SK-N-DZ (cell line): ENCODE measurements at regions not wholly inside any gene's neighbourhood (a gene's known extent, or its start where the extent isn't known, plus 50 kb on each side); places are given as distances from the start of the nearest gene placed in this dataset.
A peak's percentile ranks its signal among the peaks of the same experiment; 100 is the strongest.
"Not testable (repeated sequence)": the region's sequence is repeated elsewhere in the genome, so short reads cannot be mapped to it uniquely, and the experiment has no call there.

Source experiments
- DNase-seq: peaks from one replicate; pipeline ENCODE4 v3.0.0-alpha.2; 2015; ENCODE audit warnings: low spot score

DNA sequence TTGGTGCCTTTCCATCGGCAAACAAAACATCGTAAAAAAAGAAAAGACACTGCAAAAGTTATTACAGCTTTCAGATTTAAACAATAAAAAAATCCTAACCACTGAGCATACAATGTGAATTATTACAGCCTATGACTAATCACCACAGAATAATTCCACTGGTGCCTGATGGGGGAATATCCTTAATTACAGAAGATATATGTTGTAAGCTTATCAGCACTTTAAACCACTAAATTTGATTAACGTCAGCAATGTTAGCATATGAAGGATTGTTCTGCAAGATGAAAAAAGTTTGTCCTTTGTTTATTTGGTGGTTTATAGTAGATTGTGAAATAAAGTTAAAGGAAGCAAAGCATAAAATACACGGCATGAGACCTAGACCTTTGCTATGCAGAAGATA is 210.2 kb upstream of the ADAMTS3 start:
- DNase-seq = no peak

GRCh38 chr4:72777436-72777835 is 208.4 kb upstream of the ADAMTS3 start:
- DNase-seq = no peak

GRCh38 chr4:72770708-72771107 is 201.7 kb upstream of the ADAMTS3 start:
- DNase-seq = no peak

- no peak for DNase-seq
These were observed 199.3 kb upstream of the ADAMTS3 start for GRCh38 chr4:72768364-72768763.

GRCh38 chr4:72767618-72768302 is 198.7 kb upstream of the ADAMTS3 start:
- no peak for DNase-seq

- not testable (repeated sequence) for DNase-seq
These were observed 196.8 kb upstream of the ADAMTS3 start for GRCh38 chr4:72765788-72766187.

GRCh38 chr4:72761368-72762038 is 192.5 kb upstream of the ADAMTS3 start:
- no peak for DNase-seq

- DNase-seq = not testable (repeated sequence)
These were observed 184.4 kb upstream of the ADAMTS3 start for GRCh38 chr4:72753414-72753813.

DNA sequence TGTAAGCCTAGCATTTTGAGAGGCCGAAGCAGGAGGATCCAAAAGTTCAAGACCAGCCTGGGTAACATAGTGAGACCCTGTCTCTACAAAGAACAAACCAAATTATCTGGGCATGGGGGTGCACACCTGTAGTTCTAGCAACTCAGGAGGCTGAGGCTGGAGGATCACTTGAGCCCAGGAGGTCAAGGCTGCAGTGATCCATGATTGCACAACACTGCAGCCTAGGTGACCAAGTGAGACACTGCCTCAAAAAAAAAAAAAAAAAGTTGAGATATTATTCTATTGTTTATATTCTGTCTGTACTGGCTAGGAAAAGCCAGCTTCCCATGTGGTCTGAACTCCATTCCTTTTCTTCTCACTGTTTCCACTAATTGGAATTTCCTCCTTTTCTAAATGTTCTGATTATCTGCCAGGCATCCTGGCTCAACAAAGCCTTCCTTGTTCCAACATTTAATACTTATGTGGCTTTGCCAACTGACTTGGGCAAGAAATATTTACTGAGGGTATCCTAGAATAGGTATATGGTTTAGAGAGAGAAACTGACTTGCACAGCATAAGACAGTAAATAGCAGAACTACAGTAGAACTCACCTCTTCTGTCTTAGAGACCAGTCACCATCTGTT is 175.2 kb upstream of the ADAMTS3 start:
- DNase-seq = no peak

DNA sequence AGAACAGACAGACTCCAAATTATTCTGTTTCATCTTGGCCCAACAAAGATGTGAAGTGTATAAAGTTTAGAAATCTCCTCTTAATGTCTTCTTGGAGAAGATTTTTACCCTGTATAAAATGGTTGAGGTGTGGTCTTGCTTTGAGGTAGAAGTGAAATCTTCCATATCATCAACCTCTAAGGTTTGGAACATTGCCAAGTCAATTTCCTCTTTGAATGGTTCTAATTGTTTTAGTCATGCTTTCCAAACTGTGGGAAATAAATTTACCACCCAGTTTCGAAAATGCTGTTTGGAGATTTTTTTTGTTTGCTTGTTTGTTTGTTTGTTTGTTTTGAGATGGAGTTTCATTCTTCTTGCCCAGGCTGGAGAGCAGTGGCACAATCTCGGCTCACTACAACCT is 174.1 kb upstream of the ADAMTS3 start:
- DNase-seq = no peak

DNA sequence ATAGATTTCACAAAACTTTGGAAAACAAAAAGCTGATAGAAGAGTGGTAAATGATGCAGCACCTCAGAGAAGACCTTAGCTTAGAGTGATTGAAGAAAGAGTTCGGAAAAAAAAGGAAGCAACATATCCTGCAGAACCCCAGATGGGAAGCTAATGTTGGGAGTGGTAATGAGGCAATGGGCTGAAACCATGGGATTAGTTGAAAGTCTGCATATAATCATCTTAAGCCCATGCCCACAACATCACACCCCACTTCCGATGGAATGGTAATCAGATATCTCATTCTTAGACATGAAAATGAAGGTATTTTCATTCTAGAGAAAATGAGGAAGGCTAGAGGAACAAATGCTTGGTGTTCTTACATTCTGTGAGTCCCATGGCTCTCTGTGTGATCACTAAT is 146.3 kb upstream of the ADAMTS3 start:
- DNase-seq = no peak

DNA sequence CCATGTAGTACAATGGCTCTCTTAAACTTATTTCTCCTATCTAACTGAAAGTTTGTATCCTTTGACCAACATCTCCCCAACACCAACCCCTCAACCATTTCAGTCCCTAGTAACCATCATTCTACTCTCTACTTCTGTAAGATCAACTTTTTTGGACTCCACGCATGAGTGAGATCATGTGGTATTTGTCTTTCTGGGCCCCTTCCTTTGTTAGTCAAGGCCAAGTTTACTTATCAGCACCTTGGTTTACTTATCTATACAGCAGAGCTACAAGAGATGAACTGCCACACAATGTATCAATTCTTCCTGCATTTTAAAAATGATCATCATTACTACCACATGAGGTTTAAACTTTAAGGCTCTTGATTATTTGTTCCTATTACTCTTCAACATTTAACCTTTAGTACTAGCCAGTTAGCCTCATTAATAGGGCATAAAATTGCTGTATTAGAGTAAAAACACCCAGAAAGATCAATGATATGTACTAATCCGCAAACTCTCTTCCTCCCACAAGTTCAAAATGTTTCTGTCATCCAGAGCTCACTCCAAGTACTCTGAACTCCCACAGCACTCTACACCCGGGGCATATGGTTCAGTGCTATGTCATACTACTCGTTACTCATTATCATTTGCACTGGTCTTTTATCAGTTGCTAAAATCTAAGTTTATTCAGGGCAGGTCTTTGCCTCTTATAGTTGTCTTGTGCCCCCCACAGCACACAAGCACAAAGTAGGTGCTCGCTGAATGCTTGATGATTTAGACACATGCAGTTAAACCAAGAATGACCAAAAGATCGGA is 145.7 kb upstream of the ADAMTS3 start:
- no peak for DNase-seq

DNA sequence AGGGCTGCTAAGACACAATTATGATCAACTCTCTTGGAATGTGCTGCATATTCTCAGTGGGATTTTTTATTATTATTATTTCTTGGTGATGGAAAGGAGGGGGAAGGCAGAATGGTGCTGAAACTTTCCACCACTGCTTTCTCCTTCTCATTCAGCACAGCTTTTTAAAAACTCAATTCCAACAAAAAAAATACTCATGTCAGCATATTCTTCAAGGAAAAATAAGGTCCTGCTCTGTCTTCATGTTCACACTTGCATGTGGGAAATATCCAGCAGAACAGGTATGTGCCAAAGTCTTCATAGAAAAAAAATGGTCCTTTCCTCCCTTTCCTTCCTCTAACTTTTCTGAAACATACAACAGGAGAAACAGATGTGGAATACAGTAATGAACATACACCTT is 144.0 kb upstream of the ADAMTS3 start:
- DNase-seq = no peak

- DNase-seq = no peak
These were observed 140.5 kb upstream of the ADAMTS3 start for GRCh38 chr4:72709475-72709874.

DNA sequence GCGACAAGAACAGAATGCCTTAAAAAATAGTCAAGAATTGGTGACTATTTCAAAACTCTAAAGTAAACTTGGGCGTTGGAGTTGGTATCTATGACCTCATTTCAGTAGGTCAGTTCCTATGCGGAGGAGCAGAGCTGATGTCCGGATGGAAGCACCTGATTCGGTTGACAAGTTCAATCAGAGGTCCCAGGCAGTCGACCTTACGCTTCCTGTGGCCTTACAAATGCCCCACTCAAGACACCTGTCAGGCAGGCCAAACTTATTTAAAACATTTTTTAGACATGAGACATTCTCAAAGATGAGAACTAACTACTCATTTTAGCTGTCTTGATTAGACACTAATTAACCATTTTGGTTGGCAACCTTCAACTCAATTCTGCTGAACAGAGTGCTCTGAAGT is 137.7 kb upstream of the ADAMTS3 start:
- no peak for DNase-seq

DNA sequence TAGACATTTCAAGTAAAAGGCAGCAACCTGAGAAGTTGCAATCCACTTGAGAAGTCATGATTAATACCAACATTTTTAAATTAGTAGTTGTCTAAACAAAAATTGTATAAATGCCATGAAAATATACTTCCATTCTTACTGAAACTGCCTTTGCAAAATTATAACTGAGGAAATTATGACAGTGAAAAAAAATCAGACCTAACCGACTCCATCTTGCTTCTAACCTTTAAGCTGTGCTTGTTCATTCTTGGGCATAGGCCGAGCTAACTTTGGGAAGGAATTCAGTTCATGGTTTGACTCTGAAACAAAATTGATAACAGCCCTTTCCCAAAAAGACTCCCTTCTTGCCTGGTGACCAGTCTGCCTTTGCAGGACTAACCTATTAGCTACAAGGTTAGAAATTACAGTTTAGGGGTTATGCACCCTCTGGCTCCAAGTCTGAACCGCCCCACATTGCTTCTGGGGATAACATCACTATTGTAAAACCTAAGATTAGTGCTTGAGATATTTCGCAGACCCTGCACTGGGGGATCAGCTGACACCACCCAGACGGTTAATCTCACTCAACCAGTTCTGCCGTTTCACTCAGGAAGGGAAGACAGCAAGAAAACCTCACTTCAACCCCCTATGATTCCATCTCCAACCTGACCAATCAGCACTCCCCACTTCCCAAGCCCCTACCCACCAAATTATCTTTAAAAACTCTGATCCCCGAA is 136.1 kb upstream of the ADAMTS3 start:
- not testable (repeated sequence) for DNase-seq

- DNase-seq = no peak
These were observed 133.9 kb upstream of the ADAMTS3 start for GRCh38 chr4:72702948-72703347.

DNA sequence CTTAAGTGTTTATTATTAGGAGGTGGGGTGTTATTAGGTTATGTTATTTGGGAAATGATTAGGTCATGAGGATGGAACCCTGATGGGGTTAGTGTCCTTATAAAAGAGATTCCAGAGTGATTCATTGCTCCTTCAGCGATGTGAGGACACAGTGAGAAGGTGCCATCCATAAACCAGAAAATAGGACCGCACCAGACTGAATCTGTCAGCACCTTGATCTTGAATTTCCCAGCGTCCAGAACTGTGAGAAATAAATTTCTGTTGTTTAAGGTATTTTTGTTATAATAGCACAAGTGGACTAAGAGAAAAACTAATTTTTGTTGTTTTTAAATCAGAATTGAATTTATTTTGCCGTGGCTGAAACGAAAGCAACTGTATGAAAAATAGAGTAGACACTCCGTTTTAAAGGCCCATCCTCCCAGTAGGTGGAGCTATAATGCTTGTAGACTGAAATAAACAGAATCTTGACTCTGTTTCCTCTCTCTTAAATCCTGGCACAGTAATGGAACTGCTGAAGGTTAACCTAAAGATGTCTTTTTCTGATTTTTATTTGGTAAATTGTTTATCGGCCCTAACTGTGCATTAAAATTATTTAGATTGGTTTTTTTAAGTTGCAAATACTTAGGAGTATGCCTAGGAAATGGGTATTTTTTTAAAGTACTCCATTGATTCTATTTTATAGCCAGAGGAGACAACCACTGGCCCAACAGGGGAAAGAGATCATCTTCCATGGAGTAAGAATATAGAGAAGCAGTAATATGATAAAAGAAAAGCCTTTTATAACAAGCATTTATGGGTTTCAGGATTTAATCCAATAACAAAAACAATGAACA is 133.2 kb upstream of the ADAMTS3 start:
- peak; percentile 20 for DNase-seq

DNA sequence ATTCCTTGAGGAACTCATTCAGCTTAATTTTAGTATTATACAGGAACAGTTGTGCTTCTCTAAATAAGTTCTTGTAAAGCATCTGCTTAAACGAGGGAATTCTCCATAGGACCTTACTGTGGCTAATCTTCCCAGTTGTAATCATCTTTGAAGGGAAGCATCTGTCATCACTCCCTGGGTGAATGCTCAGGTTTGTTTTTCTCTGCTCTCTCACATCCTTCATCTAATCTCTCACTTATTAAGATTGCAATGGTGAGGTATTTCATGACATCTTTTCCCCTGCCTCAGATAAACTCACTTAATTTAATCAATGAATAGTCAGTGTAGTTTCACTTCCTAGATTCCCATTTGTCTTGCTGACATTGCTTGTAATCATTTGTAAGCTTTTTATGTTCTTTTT is 121.8 kb upstream of the ADAMTS3 start:
- DNase-seq = no peak

- DNase-seq = no peak
These were observed 120.9 kb upstream of the ADAMTS3 start for GRCh38 chr4:72689923-72690322.

- DNase-seq = not testable (repeated sequence)
These were observed 117.4 kb upstream of the ADAMTS3 start for GRCh38 chr4:72686390-72686789.
